T-helper 1 cell treated with Interleukin-12 subunit alpha and Interleukin-12 subunit beta and Interleukin-4 antibody, amounts not matched to agents 30 ng/mL and 1 ng/mL, for 36 hours (primary cell): ENCODE measurements at regions not wholly inside any gene's neighbourhood (a gene's known extent, or its start where the extent isn't known, plus 50 kb on each side); places are given as distances from the start of the nearest gene placed in this dataset.

Source experiments
- intact Hi-C: fragments of 100-400 bp; cut with micrococcal nuclease; formaldehyde crosslinking; loops from one replicate; pipeline ENCODE4 v1.15.1; 2024

DNA sequence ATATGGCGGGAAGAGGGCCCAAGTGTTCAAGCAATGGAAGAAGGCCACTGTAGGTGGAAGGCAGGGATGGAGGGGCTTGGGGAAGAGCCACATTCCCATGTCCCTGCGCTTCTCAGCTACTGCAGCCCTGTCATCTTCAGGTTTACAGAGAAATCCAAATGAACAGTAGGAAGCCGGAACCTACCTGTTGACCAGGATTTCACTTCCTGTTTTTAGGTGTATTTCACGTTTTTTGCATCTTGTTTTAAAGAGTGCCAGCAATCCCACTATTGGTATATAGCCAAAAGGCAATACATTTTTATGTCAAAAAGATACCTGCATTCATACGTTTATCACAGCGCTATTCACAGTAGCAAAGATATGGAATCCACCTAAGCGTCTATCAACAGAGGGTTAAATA, 159.2 kb downstream of the SLC35B3 start:
- intact Hi-C loops: no loop called here

- intact Hi-C loops: no loop called here
Observed at GRCh38 chr6:8275667-8276066, 159.7 kb downstream of the SLC35B3 start.

- intact Hi-C loops: no loop called here
Observed at GRCh38 chr6:8274226-8274625, 161.1 kb downstream of the SLC35B3 start.

GRCh38 chr6:8269872-8270454, 165.4 kb downstream of the SLC35B3 start:
- intact Hi-C loops: no loop called here

DNA sequence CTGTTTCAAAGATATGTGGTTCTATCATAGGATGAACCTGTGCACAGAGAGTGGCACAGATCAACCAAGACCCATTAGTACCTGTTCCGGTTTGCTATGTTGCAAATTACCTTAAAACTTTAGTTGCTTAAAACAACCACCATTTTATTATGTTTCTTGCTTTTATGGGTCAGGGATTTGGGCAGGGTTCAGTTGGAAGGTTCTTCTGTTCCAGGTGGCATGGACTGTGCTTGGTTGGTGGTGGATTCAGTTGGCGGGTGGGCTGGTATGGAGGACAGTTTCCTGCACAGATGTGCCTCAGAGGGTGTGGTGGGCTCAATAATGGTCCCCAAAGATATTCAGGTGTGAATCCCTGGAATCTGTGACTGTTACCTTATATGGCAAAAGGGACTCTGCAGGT, 166.3 kb downstream of the SLC35B3 start:
- intact Hi-C loops: no loop called here

- intact Hi-C loops: no loop called here
Observed at GRCh38 chr6:8268606-8269005, 166.3 kb upstream of the EEF1E1 start.

DNA sequence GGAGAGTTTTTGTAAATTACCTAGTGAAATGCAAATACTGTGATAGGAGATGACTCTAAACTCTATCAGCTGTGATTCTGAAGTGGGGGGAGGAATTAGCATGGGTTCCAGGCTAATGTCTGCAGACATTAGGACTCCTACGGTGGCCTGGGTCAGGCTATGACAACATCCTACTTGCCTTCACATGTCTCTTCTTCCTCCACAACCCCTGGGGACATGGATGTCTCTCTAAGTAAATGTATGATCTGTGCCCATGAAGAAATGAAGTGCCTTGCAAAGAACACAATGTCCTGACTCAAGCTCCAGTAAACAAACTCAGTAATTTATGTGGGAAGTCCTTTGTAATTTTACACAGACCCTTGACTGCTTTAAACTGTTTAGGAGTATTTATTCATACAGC, 165.8 kb upstream of the EEF1E1 start:
- intact Hi-C loops: no loop called here

DNA sequence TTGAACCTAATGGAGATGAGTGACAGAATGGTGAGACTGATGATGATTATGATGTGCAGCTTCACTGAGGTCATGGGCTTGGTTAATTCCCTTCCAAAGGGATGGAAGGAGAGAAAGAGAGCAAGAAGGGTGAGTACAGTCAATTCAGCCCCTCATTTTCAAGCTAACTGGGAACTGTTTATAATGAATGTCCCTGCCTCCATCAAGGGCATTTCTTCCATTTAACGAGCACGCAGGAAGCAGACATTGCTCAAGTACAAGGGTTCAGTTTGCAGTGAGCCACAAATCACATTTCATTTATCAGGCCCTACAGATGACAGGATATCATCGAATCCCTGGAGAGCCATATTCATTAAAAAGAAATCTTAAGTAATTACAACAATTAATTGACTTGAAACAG, 158.3 kb upstream of the EEF1E1 start:
- intact Hi-C loops: no loop called here

DNA sequence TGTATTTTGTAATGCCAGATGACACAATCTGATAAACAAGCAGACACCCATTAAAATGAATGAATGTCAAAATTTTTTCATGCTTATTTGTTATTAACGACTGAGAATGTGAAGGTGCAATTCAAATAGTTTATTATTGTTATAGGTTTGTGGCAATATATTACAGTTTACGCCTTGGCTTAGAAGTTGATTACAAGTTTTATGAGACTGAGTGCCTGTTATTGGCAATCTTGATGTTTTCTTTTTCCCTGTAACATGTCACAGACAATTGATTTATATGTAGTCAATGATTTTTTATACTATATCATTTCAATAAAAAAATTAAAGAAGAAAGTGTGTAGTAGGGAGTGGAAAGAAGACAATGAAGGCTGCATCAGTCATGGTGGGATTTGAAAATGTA, 144.1 kb upstream of the EEF1E1 start:
- intact Hi-C loops: no loop called here

GRCh38 chr6:8245726-8246125, 143.4 kb upstream of the EEF1E1 start:
- intact Hi-C loops: no loop called here

DNA sequence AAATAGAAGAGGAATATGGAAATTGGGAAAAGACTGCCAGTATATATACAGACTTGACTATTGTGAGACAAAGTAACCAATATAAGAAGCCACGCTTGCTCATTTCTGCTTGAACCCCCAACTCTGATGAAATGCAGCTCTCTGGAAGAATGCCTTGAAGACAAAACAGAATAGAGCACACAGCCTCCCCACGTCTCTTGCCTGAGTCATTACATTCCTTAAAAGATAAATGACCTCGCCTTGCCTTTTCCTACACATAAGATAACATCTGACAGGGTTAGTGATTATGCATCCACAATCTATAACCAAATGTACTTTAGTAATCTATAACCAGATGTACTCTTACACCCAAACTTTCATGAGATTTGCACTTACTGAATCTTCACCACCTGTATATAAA, 141.1 kb upstream of the EEF1E1 start:
- intact Hi-C loops: no loop called here

DNA sequence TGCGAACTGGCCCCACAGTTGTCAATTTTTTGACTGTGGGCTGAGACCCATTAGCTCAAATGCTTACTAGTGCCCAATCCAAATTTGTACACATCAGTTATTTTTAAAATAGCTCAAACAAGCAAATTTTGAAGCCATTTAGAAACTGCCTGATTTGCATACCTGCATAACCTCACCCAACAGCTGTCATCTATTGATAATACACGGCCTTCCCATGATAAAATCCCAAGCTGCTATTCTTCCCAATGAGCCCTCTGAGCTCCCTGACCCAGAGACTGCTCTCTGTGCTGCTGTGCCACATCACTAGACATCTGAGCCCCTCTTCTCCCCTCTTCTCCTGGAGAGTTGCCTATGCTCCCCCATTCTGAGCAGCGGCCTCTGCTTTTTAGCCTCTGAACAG, 140.5 kb upstream of the EEF1E1 start:
- intact Hi-C loops: no loop called here

DNA sequence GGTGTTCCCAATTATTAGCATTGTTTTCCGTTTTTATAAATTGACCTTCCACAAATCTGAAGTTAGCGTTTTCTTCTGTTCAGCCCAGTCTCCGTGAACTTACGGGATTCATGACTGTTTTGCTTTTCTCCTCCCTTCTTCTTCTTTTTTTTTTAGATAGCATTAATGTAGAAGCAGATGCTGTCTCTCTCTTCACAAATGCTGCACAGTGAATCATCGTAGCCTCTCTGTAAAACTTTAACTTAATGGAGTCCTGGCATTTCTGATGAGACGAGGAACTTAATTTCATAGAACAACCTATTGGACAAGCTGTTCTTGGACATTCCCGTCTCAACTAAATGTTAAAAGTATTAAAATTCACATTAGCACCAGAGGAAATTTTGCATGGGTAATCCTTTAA, 138.0 kb upstream of the EEF1E1 start:
- intact Hi-C loops: no loop called here

DNA sequence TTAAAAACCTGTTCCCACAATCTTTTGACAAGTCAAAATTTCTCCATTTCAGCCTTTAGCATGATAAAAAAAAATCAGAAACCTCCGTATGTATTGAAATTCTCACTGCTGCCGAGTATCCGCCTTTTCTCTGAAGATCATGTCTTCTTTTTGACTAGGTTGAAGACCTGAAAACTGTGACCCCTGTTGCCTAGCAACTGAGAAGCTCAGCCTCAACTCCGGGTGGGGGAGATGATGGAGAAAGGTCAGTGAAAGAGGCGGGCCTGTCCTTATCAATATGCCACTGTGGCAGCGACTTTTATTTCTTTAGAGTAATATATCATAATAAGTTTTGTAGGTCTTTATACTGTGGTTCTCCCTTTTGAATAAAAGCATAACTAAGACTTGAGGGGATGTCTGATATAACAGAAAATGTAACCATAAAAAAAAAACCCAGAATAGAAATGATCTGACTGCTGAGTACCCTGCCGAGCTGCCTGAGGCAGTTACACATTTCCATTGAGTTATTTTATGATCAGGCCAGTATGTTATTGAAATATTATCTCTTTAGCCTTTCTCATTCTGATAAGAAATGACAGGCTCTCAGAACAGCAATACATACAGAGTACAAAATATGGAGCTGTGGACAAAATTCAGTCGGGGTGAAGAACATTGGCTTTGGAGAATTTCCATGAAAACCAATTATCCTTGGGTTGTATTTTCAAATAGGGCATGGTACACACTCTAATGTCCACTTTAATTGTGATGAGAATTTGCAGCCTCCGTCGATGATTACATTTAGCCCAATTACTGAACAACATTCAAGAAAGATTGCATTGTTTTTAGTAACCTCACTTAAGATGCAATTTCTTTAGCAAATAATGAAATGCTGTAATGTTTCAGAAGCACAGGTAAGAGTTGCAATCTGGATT, 136.7 kb upstream of the EEF1E1 start:
- intact Hi-C loops: no loop called here

- intact Hi-C loops: no loop called here
Observed at GRCh38 chr6:8237668-8238067, 135.3 kb upstream of the EEF1E1 start.

DNA sequence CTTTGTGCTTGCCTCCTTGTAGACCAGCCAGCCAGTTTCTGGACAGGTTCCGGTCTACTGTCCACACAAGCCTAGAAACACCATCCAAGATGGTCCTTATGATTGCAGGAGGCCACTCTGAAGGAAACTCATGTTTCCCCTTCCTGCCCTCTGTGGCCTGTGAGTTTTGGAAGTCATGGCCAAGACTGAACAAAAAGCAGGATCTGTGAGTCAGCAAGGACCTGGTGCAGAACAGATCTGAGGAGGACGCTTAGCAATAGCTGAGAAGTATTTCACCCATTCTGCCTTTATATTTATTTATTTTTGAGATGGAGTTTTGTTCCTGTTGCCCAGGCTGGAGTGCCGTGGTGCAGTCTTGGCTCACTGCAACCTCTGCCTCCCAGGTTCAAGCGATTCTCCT, 134.6 kb upstream of the EEF1E1 start:
- intact Hi-C loops: no loop called here

DNA sequence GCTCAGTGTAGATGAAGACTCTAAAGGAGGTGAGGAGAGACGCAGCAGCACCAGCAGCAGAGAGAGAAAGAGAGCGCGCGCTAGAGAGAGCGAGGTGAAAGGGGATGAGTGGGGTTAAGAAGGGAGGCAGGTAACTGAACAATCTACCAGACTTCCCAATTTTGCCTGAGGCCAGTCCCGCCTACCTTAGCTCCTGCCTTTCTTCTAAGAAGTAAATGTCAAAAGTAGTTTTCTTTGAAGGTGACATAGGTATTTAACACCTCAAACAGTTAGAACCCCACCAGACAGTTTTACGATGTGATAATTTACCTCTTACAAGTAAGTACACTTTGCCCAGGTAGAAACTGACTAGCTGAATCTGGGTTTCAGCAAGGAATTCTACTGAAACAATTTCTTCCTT, 132.0 kb upstream of the EEF1E1 start:
- intact Hi-C loops: no loop called here

GRCh38 chr6:8231956-8232355, 129.6 kb upstream of the EEF1E1 start:
- intact Hi-C loops: no loop called here

DNA sequence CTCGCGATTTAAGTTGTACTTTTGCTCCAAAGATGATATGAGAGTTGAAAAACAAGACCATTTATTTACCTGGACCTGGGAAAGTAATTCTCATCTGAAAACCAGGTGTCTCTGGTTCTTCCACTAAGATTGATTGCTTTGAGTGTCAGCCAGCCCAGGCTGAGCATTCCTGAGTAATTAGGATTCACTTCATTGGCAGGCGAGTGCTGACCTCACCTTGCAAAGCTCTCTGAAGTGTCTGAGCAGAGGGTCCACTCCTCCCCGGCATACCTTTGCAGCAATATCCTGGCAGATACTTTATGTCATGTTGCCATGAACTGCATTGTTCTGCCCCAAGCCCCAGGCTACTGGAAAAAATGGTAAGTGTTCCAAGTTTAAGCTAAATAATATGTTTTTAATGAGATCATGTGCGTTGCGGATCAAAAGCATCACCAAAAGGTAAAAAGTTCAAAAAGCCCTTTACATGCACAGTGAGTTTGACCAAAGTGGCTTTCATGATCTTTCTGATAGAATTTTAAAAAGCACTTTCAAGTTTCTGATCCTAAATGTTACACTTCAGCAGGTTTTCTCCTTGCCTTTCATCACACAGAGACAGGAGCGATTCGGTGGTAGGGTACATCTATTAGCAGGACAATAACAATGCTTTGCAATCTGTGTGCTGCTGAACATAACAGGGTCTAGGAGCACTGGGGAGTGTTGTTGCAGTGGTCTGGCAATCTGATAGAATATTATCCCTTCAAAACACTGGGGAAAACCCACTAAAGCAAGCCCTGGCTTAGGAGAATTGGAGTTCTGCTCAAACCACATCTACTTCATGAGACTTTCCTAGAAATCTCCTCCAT, 127.8 kb upstream of the EEF1E1 start:
- intact Hi-C loops: no loop called here

- intact Hi-C loops: no loop called here
Observed at GRCh38 chr6:8225113-8225512, 122.8 kb upstream of the EEF1E1 start.

DNA sequence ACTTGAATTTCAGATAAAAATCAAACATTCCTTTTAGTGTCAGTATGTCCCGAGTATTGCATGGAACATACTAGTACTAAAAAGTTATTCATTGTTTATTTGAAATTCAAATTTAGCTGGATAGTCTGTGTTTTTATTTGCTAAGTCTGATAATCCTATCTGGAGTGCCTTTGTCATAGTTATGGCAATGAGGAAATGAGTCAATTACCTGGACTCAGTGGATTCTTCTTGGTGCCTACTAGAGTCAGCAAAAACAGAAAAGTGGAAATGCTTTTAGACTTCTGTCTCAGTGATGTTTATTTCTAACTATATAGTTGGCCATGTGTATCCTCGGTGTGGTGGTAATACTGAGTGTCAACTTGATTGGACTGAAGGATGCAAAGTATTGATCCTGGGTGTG, 121.3 kb upstream of the EEF1E1 start:
- intact Hi-C loops: no loop called here

DNA sequence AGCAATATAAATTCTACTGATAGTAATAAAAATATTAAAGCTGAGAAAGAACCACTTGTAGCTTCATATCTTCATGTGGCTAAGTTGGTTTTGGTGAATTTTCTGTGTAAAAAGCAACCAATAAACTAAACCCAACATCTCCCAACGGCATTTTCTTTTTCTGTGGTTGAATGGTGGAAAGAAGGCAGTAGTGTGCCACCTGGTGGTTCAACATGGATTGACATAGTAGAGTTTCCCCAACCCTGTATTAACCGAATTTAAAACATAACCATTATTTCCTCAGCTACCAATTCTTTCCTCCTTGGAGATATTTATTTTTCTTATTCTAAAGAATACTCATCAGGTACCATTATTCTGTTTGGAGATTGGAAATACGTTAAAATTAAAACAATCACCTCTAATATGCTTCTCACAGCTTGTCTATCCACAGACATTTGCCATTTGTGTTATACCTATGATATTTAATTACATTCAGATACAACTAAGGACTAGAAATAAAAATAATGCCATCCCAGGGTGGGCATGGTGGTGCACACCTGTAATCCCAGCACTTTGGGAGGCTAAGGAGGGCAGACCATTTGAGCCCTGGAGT, 117.1 kb upstream of the EEF1E1 start:
- intact Hi-C loops: loop anchor here (1.0 to 5.0 kb wide), 6 partner anchors 88 to 942 kb away; partner anchors contain the start of genes BLOC1S5, EEF1E1 and TXNDC5
